ENCODE measurements at regions not wholly inside any gene's neighbourhood (a gene's known extent, or its start where the extent isn't known, plus 50 kb on each side); places are given as distances from the start of the nearest gene placed in this dataset.

DNA sequence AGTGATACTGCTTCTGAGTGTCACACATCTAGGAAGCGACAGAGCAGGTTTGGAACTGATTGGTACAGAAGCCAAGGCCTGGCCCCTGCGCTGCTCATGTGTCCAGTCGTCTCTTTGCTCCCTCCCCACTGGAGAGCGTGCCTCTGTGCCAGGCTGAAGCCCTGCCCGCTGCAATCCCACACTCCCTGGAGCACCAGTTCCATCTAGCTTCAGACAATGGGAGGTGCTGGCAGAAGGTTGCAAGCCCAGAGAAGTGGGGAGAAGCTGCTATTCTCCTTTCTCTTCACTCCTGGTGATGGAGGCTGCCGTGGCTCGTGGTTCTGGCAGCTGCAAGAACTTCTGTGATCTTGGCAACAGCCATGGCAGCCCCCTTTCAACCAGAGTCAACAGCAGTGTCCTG lies 250.9 kb downstream of the MATN1 start:
- no peak for DNase-seq
- no peaks in the 10 kb centered on the region for H3K4me1 Mint-ChIP-seq (ENCODE audit: low read depth, unreplicated experiment)
- Histone ChIP-seq H3K27me3 (replicated peaks; ENCODE audit: control insufficient read depth, insufficient read depth, low read length) (no peaks in the 10 kb centered on the region), H3K36me3 (ENCODE audit: control insufficient read depth, insufficient read depth, low read length) (no peaks in the 10 kb centered on the region), H3K9me3 (no peaks in the 10 kb centered on the region), H3K4me1 (no peaks in the 10 kb centered on the region), H3K4me3 (ENCODE audit: low read depth, low read length) (no peak overlapping the region)
- ChIA-PET POLR2A (no interaction called here), CTCF (no interaction called here)
- BruUV-seq (replicated peaks), result no TSS peak
- peaks cover 8% of the 10 kb centered on the region for H3K27me3 Mint-ChIP-seq (ENCODE audit: insufficient read depth, unreplicated experiment)
- no peak overlapping the region for H3K4me3 Mint-ChIP-seq (ENCODE audit: unreplicated experiment)
- H3K36me3 Mint-ChIP-seq (ENCODE audit: insufficient read depth, unreplicated experiment), result no peaks in the 10 kb centered on the region
- H3K9me3 Mint-ChIP-seq (ENCODE audit: unreplicated experiment), result no peaks in the 10 kb centered on the region
- intact Hi-C loops (cut with micrococcal nuclease; ENCODE audit: unreplicated experiment), result no loop called here
- H3K27ac Mint-ChIP-seq (ENCODE audit: unreplicated experiment), result no peak overlapping the region
- TF ChIP-seq, protein P1, sequence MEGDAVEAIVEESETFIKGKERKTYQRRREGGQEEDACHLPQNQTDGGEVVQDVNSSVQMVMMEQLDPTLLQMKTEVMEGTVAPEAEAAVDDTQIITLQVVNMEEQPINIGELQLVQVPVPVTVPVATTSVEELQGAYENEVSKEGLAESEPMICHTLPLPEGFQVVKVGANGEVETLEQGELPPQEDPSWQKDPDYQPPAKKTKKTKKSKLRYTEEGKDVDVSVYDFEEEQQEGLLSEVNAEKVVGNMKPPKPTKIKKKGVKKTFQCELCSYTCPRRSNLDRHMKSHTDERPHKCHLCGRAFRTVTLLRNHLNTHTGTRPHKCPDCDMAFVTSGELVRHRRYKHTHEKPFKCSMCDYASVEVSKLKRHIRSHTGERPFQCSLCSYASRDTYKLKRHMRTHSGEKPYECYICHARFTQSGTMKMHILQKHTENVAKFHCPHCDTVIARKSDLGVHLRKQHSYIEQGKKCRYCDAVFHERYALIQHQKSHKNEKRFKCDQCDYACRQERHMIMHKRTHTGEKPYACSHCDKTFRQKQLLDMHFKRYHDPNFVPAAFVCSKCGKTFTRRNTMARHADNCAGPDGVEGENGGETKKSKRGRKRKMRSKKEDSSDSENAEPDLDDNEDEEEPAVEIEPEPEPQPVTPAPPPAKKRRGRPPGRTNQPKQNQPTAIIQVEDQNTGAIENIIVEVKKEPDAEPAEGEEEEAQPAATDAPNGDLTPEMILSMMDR (IDR thresholded peaks at IDR 0.05; ENCODE audit: insufficient read depth in 1 of 2, low read depth in 1 of 2, low read length in 1 of 2, severe bottlenecking in 1 of 2, unreplicated experiment in 1 of 2), result no peak

DNA sequence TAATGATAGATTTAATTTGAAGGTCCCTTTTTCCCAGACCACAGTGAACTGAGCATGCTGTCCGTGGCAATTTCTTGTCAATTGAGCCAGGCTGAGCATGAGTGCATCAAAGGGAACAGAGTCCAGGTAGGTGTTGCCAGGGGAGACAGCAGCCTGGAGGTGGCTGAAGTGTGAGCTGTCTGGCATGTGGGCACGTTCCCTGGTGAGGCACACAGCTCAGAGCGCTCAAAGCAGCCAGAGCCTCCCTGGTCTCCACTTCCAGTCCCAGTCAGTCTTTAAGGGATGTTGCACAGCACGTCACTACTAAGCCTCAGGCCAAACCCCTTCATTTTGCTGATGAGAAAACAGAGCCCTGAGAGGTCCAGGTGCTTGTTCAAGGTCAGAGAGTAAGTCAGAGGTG lies 251.4 kb downstream of the MATN1 start:
- no TSS peak for BruUV-seq (replicated peaks)
- Histone ChIP-seq H3K4me3 (ENCODE audit: low read depth, low read length) (no peak overlapping the region), H3K27me3 (replicated peaks; ENCODE audit: control insufficient read depth, insufficient read depth, low read length) (no peaks in the 10 kb centered on the region), H3K36me3 (ENCODE audit: control insufficient read depth, insufficient read depth, low read length) (no peaks in the 10 kb centered on the region), H3K4me1 (no peaks in the 10 kb centered on the region), H3K9me3 (no peaks in the 10 kb centered on the region)
- Mint-ChIP-seq H3K27me3 (ENCODE audit: insufficient read depth, unreplicated experiment) (peaks cover 8% of the 10 kb centered on the region), H3K4me1 (ENCODE audit: low read depth, unreplicated experiment) (no peaks in the 10 kb centered on the region), H3K9me3 (ENCODE audit: unreplicated experiment) (no peaks in the 10 kb centered on the region), H3K36me3 (ENCODE audit: insufficient read depth, unreplicated experiment) (no peaks in the 10 kb centered on the region), H3K4me3 (ENCODE audit: unreplicated experiment) (no peak overlapping the region), H3K27ac (ENCODE audit: unreplicated experiment) (no peak overlapping the region)
- ChIA-PET POLR2A (no interaction called here), CTCF (no interaction called here)
- intact Hi-C loops (cut with micrococcal nuclease; ENCODE audit: unreplicated experiment), result no loop called here
- no peak for DNase-seq
- TF ChIP-seq, protein P1 (IDR thresholded peaks at IDR 0.05; ENCODE audit: insufficient read depth in 1 of 2, low read depth in 1 of 2, low read length in 1 of 2, severe bottlenecking in 1 of 2, unreplicated experiment in 1 of 2), result no peak

DNA sequence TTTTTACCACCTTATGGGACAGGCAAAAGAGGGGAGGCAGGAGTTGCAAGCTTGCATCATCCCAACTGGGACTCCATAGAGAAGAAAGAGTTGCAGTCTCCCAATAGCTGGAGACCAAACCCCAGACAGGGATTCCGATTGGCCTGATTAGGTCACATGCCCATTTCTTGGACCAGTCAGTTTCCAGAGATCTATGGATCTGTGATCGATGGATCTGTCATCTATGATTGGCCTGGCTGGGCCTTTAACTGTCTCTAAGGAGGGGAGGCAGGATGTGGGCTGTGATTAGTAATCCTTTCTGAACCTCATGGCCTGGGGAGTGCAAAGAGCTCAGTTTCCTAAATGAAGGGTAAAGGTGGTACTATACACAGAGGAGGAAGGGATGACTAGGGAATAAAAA lies 252.1 kb downstream of the MATN1 start:
- H3K4me3 ChIP-seq (ENCODE audit: low read depth, low read length), result no peak overlapping the region
- no peaks in the 10 kb centered on the region for H3K4me1 ChIP-seq
- no peaks in the 10 kb centered on the region for H3K27me3 ChIP-seq (replicated peaks; ENCODE audit: control insufficient read depth, insufficient read depth, low read length)
- Mint-ChIP-seq H3K27me3 (ENCODE audit: insufficient read depth, unreplicated experiment) (peaks cover 8% of the 10 kb centered on the region), H3K4me3 (ENCODE audit: unreplicated experiment) (no peak overlapping the region), H3K27ac (ENCODE audit: unreplicated experiment) (no peak overlapping the region), H3K9me3 (ENCODE audit: unreplicated experiment) (no peaks in the 10 kb centered on the region), H3K36me3 (ENCODE audit: insufficient read depth, unreplicated experiment) (no peaks in the 10 kb centered on the region), H3K4me1 (ENCODE audit: low read depth, unreplicated experiment) (no peaks in the 10 kb centered on the region)
- BruUV-seq (replicated peaks), result no TSS peak
- TF ChIP-seq, protein P1 (IDR thresholded peaks at IDR 0.05; ENCODE audit: insufficient read depth in 1 of 2, low read depth in 1 of 2, low read length in 1 of 2, severe bottlenecking in 1 of 2, unreplicated experiment in 1 of 2), result no peak
- intact Hi-C loops (cut with micrococcal nuclease; ENCODE audit: unreplicated experiment), result no loop called here
- ChIA-PET CTCF (no interaction called here), POLR2A (no interaction called here)
- H3K36me3 ChIP-seq (ENCODE audit: control insufficient read depth, insufficient read depth, low read length), result no peaks in the 10 kb centered on the region
- DNase-seq, result no peak
- no peaks in the 10 kb centered on the region for H3K9me3 ChIP-seq
